Activated T-helper 17 cell treated with anti-CD3 and anti-CD28 coated beads, Interleukin-2, amount 50 U/mL, for 72 hours (primary cell): ENCODE measurements at regions not wholly inside any gene's neighbourhood (a gene's known extent, or its start where the extent isn't known, plus 50 kb on each side); places are given as distances from the start of the nearest gene placed in this dataset.

Source experiments
- ATAC-seq: fragments of 150-1000 bp; cut with Tn5 transposase; replicated peaks from 2 replicates; pipeline ENCODE4 v1.10.0; 2021; ENCODE audit warnings: mild to moderate bottlenecking, moderate library complexity
- H3K27ac Mint-ChIP-seq: one replicate; pipeline ENCODE4 v1.8.0; 2022; ENCODE audit warnings: mixed read lengths
- H3K27me3 Mint-ChIP-seq: one replicate; pipeline ENCODE4 v1.8.0; 2022; ENCODE audit warnings: mixed read lengths
- H3K36me3 Mint-ChIP-seq: one replicate; pipeline ENCODE4 v1.8.0; 2022; ENCODE audit warnings: low read depth, mild to moderate bottlenecking, mixed read lengths
- H3K4me1 Mint-ChIP-seq: one replicate; pipeline ENCODE4 v1.8.0; 2022; ENCODE audit warnings: mixed read lengths
- H3K4me3 Mint-ChIP-seq: one replicate; pipeline ENCODE4 v1.8.0; 2022; ENCODE audit warnings: mild to moderate bottlenecking, mixed read lengths
- H3K9me3 Mint-ChIP-seq: one replicate; pipeline ENCODE4 v1.8.0; 2022; ENCODE audit warnings: mixed read lengths

- Mint-ChIP-seq H3K27ac (no peak overlapping the region), H3K9me3 (peaks cover 14% of the 10 kb centered on the region), H3K27me3 (no peaks in the 10 kb centered on the region), H3K4me1 (no peaks in the 10 kb centered on the region), H3K36me3 (no peaks in the 10 kb centered on the region), H3K4me3 (no peak overlapping the region)
- ATAC-seq = no peak
These were observed 399.2 kb upstream of the SEMA3D start for GRCh38 chr7:85586091-85586490.

DNA sequence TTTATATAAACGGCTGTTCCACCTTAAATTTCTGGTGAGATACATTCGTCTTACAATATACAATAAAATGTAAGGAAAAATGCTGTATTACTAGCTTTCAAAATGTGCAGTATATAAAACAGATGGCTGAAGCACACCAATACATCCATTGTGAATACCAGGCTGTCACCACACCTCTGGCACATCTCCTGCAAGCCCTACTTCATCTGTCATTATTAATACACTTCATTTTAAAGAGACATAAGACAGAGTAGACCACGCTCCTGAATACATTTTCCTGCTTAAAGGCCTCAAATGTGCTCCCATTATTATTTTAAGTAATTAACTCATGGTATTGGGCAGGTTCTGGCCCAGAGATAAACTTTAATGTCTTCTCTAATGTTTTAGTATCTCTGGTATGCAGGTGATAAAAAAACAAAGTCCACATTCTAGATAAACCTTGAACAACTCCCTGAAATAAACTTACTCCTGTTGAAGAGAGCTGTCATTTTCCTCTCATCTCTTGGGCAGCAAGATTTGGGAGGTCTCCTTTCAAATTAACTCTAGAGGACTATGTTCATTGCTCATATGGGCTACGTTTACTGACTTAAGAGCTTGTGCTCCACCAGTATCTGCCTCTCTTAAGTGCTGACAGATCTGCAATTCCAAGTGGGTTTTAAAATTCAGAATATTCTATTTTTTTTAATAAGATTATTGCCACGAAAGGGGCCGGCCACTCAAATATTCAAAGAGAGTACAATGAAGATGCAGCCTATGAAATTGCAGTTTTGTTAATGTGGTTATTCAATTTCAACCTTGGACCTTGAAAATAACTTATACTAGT lies 396.5 kb upstream of the SEMA3D start:
- Mint-ChIP-seq H3K4me3 (no peak overlapping the region), H3K4me1 (no peaks in the 10 kb centered on the region), H3K36me3 (no peaks in the 10 kb centered on the region), H3K9me3 (peaks cover 10% of the 10 kb centered on the region), H3K27ac (no peak overlapping the region), H3K27me3 (no peaks in the 10 kb centered on the region)
- no peak for ATAC-seq

DNA sequence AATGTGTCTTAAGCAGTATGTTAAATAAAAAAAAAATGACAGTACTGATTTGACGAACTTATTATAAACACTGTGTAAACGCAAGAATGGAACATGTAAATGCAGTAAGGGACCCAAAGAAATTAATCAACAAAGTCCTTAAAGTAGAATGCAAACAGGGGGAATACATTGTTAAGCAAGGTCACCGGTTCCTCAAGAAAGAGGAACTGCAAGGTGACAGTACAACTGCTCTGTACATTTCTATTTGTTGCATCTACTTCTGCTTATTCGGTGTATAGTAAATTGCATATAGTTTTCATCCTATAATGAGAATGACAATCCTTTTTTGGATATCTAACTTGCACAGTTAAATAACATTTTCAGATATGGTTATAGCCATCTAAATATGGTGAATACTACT lies 387.0 kb upstream of the SEMA3D start:
- H3K9me3 Mint-ChIP-seq = no peaks in the 10 kb centered on the region
- ATAC-seq = no peak
- H3K4me1 Mint-ChIP-seq = no peaks in the 10 kb centered on the region
- H3K27me3 Mint-ChIP-seq = no peaks in the 10 kb centered on the region
- no peaks in the 10 kb centered on the region for H3K36me3 Mint-ChIP-seq
- no peak overlapping the region for H3K4me3 Mint-ChIP-seq
- no peak overlapping the region for H3K27ac Mint-ChIP-seq

DNA sequence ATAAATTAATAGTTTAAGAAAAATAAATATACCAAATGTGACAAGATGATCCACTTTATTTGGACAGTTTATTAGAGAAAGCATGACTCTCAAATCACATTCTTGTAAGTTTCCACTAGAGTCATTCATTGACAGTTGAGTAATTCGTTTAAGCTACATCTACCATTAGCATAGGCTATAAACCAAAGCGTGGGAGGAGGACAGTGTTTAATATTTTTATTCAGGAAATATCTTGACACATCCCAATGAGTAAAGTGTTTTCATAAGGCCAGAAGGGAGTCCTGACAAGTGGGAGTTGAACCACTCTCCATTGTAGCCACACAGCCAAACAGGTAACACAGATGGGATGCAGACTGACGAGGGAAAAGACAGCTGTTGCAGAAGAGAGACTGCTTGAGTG lies 386.5 kb upstream of the SEMA3D start:
- Mint-ChIP-seq H3K9me3 (no peaks in the 10 kb centered on the region), H3K4me1 (no peaks in the 10 kb centered on the region), H3K4me3 (no peak overlapping the region), H3K27me3 (no peaks in the 10 kb centered on the region), H3K36me3 (no peaks in the 10 kb centered on the region), H3K27ac (no peak overlapping the region)
- no peak for ATAC-seq

GRCh38 chr7:85570898-85571297 lies 384.0 kb upstream of the SEMA3D start:
- no peak for ATAC-seq
- Mint-ChIP-seq H3K4me1 (no peaks in the 10 kb centered on the region), H3K36me3 (no peaks in the 10 kb centered on the region), H3K27ac (no peak overlapping the region), H3K4me3 (no peak overlapping the region), H3K9me3 (no peaks in the 10 kb centered on the region), H3K27me3 (no peaks in the 10 kb centered on the region)

- no peaks in the 10 kb centered on the region for H3K36me3 Mint-ChIP-seq
- no peak overlapping the region for H3K27ac Mint-ChIP-seq
These were observed 381.1 kb upstream of the SEMA3D start for GRCh38 chr7:85567983-85568382.

DNA sequence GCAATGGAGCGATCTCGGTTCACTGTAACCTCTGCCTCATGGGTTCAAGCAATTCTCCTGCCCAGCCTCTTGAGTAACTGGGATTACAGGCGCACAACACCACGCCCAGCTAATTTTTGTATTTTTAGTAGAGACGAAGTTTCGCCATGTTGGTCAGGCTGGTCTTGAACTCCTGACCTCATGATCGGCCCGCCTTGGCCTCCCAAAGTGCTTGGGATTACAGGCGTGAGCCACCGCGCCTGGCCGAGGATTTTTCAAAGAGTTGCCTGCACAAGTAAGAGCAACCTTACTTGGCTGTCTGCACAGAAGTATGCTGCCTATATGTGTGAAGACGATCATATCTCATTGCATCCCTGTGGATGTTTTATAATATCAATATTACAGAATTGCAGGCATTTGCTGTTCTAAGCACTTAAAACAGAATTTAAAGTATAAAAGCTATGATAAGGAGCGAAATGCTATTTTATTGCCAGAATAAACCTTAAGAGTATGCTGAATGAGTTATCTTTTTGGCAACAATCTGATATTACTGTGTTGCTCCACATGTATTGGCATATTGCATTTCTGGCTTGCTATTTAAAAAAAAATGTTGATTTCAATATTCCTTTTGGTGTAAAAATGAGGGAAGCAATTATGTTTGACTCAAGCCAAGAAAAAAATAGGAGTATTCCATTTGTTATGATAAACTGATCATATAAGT lies 379.4 kb upstream of the SEMA3D start:
- ATAC-seq = no peak
- no peak overlapping the region for H3K27ac Mint-ChIP-seq
- peaks cover 4% of the 10 kb centered on the region for H3K9me3 Mint-ChIP-seq
- H3K27me3 Mint-ChIP-seq = no peaks in the 10 kb centered on the region
- H3K4me1 Mint-ChIP-seq = no peaks in the 10 kb centered on the region
- no peaks in the 10 kb centered on the region for H3K36me3 Mint-ChIP-seq
- H3K4me3 Mint-ChIP-seq = no peak overlapping the region

More at GRCh38 chr7:85567983-85568382, 381.1 kb upstream of the SEMA3D start:
- Mint-ChIP-seq H3K27me3 (no peaks in the 10 kb centered on the region), H3K4me1 (no peaks in the 10 kb centered on the region), H3K9me3 (peaks cover 4% of the 10 kb centered on the region), H3K4me3 (no peak overlapping the region)
- ATAC-seq = no peak

DNA sequence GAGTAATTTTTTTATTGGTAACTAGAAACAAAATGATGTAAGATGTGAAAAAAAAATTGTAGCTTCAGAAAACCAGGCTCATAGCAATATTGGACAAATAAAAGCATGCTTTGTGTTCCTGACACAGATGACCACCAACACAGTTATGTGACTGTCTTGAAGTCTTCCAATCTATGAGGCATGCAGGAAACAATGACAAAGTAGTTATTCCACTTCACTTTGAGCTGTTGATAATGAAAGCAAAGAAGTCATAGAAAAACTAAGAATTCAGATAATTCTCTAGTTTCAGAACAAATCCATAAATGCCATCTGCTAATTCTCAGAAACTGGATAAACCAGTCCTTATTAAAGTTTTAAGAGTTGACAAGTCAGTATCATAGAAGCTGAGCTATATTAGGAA lies 378.4 kb upstream of the SEMA3D start:
- no peaks in the 10 kb centered on the region for H3K27me3 Mint-ChIP-seq
- no peaks in the 10 kb centered on the region for H3K36me3 Mint-ChIP-seq
- no peak overlapping the region for H3K27ac Mint-ChIP-seq
- no peak for ATAC-seq
- H3K4me1 Mint-ChIP-seq = no peaks in the 10 kb centered on the region
- H3K9me3 Mint-ChIP-seq = peaks cover 4% of the 10 kb centered on the region
- no peak overlapping the region for H3K4me3 Mint-ChIP-seq

DNA sequence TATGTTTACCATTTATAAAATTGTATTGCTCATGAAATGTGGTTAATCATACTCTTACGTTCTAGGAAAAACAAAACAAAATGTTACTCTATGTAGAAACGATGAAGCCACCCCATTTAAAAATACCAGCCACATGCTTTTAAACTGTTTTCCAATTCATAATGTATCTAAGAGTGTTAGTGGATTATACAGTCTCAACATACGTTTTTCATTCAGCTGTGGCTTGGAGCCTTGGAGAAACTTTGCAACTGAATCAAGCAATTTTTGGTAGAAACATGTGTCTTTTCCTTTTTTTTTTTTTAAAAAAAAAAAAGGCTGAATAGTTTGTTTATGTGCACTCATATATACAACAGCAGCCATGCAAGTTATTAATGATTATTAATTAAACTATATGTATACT lies 378.0 kb upstream of the SEMA3D start:
- H3K9me3 Mint-ChIP-seq = peaks cover 4% of the 10 kb centered on the region
- H3K27ac Mint-ChIP-seq = no peak overlapping the region
- ATAC-seq = no peak
- no peak overlapping the region for H3K4me3 Mint-ChIP-seq
- H3K27me3 Mint-ChIP-seq = no peaks in the 10 kb centered on the region
- H3K36me3 Mint-ChIP-seq = no peaks in the 10 kb centered on the region
- H3K4me1 Mint-ChIP-seq = no peaks in the 10 kb centered on the region

DNA sequence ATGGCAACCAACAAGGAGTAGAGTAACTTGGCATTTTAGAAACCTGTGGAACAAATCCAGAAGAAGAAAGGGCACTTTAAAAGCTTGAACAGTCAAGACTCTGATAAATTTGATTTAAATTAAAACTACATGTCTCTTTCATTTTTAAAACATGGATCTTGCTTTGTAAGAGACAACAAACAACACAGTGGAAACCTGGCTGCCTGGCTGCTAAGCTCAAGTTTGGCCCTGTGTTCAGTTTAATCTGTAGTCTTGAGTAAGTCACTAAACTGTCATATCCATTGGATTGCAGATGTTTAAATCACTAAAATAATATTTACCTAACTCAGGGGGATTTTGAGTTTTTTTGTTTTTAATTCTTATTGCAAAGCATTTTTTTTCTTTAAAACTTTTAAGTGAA lies 374.9 kb upstream of the SEMA3D start:
- no peak overlapping the region for H3K27ac Mint-ChIP-seq
- no peak for ATAC-seq
- H3K4me1 Mint-ChIP-seq = no peaks in the 10 kb centered on the region
- H3K4me3 Mint-ChIP-seq = no peak overlapping the region
- no peaks in the 10 kb centered on the region for H3K36me3 Mint-ChIP-seq
- H3K9me3 Mint-ChIP-seq = peaks cover 4% of the 10 kb centered on the region
- H3K27me3 Mint-ChIP-seq = no peaks in the 10 kb centered on the region

- Mint-ChIP-seq H3K9me3 (no peaks in the 10 kb centered on the region), H3K27me3 (no peaks in the 10 kb centered on the region), H3K4me3 (no peak overlapping the region), H3K4me1 (no peaks in the 10 kb centered on the region), H3K36me3 (no peaks in the 10 kb centered on the region), H3K27ac (no peak overlapping the region)
- ATAC-seq = no peak
These were observed 367.7 kb upstream of the SEMA3D start for GRCh38 chr7:85554236-85555178.

DNA sequence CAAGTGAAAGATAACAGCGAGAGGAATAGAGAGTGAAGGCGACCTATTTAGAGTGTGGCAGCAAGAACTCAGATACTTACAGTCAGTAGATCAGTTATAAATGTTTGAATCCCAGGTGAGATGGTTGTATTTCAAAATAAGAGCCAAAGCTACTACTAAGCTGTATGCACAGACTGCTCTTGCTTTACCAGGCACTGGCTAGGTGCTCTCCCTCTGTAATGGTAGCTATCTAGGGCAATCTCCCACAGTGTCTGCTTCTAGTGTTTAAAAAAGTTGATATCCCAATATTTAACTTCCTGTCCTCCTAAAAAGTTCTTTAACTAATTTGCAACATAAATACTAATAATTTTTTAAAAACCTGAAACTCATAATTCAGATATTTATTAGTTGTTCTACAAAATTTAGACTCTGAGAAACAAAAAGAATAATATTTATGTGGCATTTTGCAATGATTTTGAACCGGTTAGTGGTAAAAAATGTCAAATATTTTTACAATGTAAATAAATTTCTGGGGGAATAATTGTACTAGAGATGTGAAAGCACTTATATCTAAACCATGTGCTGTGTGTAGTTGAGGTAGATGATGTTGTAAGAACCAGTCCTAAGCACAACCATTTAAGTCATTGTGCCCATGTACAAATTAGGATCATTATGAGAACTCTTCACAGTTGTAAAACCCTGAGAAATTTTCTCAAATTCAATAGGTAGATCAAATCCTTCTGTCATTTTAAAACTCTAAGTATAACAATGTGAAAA lies 349.3 kb upstream of the SEMA3D start:
- no peaks in the 10 kb centered on the region for H3K4me1 Mint-ChIP-seq
- no peaks in the 10 kb centered on the region for H3K27me3 Mint-ChIP-seq
- no peak overlapping the region for H3K4me3 Mint-ChIP-seq
- ATAC-seq = no peak
- H3K27ac Mint-ChIP-seq = no peak overlapping the region
- H3K36me3 Mint-ChIP-seq = no peaks in the 10 kb centered on the region
- H3K9me3 Mint-ChIP-seq = peaks cover 7% of the 10 kb centered on the region

DNA sequence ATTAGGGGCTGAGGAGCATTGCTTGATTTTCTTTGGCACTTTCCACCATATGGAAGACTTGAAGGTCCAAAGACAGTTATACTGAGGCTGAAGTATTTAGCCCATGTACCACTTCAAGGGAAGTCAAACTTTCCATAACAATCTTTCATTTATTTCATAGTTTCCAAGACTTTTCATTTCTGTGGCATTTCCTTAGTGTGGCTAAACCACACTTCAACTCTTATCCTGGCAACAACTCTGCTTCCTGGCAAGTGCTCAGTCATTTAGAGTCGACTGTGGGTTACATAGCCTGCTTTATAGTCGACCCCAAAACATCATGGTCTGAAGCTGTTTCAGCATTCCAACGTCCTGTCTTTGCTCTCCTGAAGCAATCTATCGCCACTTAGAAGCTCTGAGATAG lies 343.0 kb upstream of the SEMA3D start:
- H3K27ac Mint-ChIP-seq = no peak overlapping the region
- peaks cover 3% of the 10 kb centered on the region for H3K9me3 Mint-ChIP-seq
- no peak overlapping the region for H3K4me3 Mint-ChIP-seq
- ATAC-seq = no peak
- H3K27me3 Mint-ChIP-seq = no peaks in the 10 kb centered on the region
- no peaks in the 10 kb centered on the region for H3K4me1 Mint-ChIP-seq
- no peaks in the 10 kb centered on the region for H3K36me3 Mint-ChIP-seq

DNA sequence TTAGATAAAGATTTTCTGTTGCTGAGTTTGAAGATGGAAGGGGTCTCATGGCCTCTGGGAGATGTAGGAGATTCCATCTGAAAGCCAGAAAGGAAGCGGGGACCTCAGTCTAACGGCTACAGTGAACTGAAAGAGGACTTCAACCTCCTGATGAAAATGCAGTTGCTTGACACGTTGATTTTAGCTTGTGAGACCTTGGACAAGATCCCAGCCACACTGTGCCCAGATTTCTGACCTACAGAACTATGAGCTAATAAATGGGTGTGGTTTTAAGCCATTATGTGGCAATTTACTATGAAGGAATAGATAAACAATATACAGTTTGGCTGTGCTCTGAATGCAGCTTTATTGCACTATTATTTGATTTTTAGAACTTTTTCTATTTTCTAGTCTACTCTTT lies 342.3 kb upstream of the SEMA3D start:
- H3K36me3 Mint-ChIP-seq = no peaks in the 10 kb centered on the region
- no peak overlapping the region for H3K4me3 Mint-ChIP-seq
- H3K9me3 Mint-ChIP-seq = peaks cover 3% of the 10 kb centered on the region
- H3K27ac Mint-ChIP-seq = no peak overlapping the region
- H3K27me3 Mint-ChIP-seq = no peaks in the 10 kb centered on the region
- ATAC-seq = no peak
- no peaks in the 10 kb centered on the region for H3K4me1 Mint-ChIP-seq
